ENCODE measurements at regions not wholly inside any gene's neighbourhood (a gene's known extent, or its start where the extent isn't known, plus 50 kb on each side); places are given as distances from the start of the nearest gene placed in this dataset.

GRCh38 chr5:40221255-40221654 is 458.5 kb upstream of the PTGER4 start:
- DNase-seq (ENCODE audit: low read depth, low spot score): no peak
- TF ChIP-seq CTCF (IDR thresholded peaks at IDR 0.05; ENCODE audit: low read depth, low read length): no peak
- H3K4me3 ChIP-seq (ENCODE audit: low read depth, low read length): no peak overlapping the region
- in situ Hi-C loops (cut with HindIII; ENCODE audit: low sequenced_read_pairs): no loop called here

- no peak for TF ChIP-seq CTCF (IDR thresholded peaks at IDR 0.05; ENCODE audit: low read depth, low read length)
- no peak for DNase-seq (ENCODE audit: low read depth, low spot score)
- no peak overlapping the region for H3K4me3 ChIP-seq (ENCODE audit: low read depth, low read length)
- in situ Hi-C loops (cut with HindIII; ENCODE audit: low sequenced_read_pairs): no loop called here
These were observed 459.5 kb upstream of the PTGER4 start for GRCh38 chr5:40220260-40220659.

GRCh38 chr5:40217553-40217952 is 462.2 kb upstream of the PTGER4 start:
- no peak overlapping the region for H3K4me3 ChIP-seq (ENCODE audit: low read depth, low read length)
- in situ Hi-C loops (cut with HindIII; ENCODE audit: low sequenced_read_pairs): no loop called here
- no peak for DNase-seq (ENCODE audit: low read depth, low spot score)
- TF ChIP-seq CTCF (IDR thresholded peaks at IDR 0.05; ENCODE audit: low read depth, low read length): no peak

GRCh38 chr5:40210694-40211093 is 469.0 kb upstream of the PTGER4 start:
- no peak for DNase-seq (ENCODE audit: low read depth, low spot score)
- TF ChIP-seq CTCF (IDR thresholded peaks at IDR 0.05; ENCODE audit: low read depth, low read length): no peak
- in situ Hi-C loops (cut with HindIII; ENCODE audit: low sequenced_read_pairs): no loop called here
- H3K4me3 ChIP-seq (ENCODE audit: low read depth, low read length): no peak overlapping the region

GRCh38 chr5:40206030-40206429 is 473.7 kb upstream of the PTGER4 start:
- H3K4me3 ChIP-seq (ENCODE audit: low read depth, low read length): no peak overlapping the region
- in situ Hi-C loops (cut with HindIII; ENCODE audit: low sequenced_read_pairs): no loop called here
- DNase-seq (ENCODE audit: low read depth, low spot score): no peak
- no peak for TF ChIP-seq CTCF (IDR thresholded peaks at IDR 0.05; ENCODE audit: low read depth, low read length)

GRCh38 chr5:40204144-40204543 is 475.6 kb upstream of the PTGER4 start:
- H3K4me3 ChIP-seq (ENCODE audit: low read depth, low read length): no peak overlapping the region
- in situ Hi-C loops (cut with HindIII; ENCODE audit: low sequenced_read_pairs): no loop called here
- DNase-seq (ENCODE audit: low read depth, low spot score): no peak
- no peak for TF ChIP-seq CTCF (IDR thresholded peaks at IDR 0.05; ENCODE audit: low read depth, low read length)
